Thyroid gland (tissue), 4 donors: ENCODE measurements at regions not wholly inside any gene's neighbourhood (a gene's known extent, or its start where the extent isn't known, plus 50 kb on each side); places are given as distances from the start of the nearest gene placed in this dataset.

Experiments
- CTCF ChIP-seq, 6 experiments: fragments of 200-600 bp in 3 of 6; fragments of 450-650 bp in 3 of 6; sonication (generic) in 3 of 6; IDR thresholded peaks; one replicate each; pipeline ENCODE4 v1.5.1; 2016 to 2019; ENCODE audit warnings: antibody characterized with exemption in 6 of 6, mild to moderate bottlenecking in 2 of 6, inconsistent platforms in 1 of 6, moderate library complexity in 1 of 6
- POLR2A ChIP-seq, 2 donors: fragments of 450-650 bp; IDR thresholded peaks; one replicate each; pipeline ENCODE4 v1.6.1; 2017; ENCODE audit warnings: antibody characterized with exemption in 2 of 2, mild to moderate bottlenecking in 2 of 2, moderate library complexity in 1 of 2

DNA sequence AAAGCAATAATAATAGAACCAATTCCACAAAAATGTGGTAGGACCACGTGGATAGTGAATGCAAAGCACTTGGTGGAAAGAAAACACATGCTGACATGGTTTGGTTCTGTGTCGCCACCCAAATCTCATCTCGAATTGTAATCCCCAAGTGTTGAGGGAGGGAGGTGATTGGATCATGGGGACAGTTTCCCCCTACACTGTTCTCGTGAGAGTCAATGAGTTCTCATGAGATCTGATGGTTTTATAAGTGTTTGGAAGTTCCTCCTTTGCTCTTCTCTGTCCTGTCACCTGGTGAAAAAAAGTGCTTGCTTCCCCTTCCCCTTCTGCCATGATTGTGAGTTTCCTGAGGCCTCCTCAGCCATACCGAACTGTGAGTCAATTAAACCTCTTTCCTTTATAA, 421.9 kb upstream of the CADM1 start:
- TF ChIP-seq CTCF (IDR thresholded peaks at IDR 0.05): no peak
- no peak for TF ChIP-seq POLR2A (IDR thresholded peaks at IDR 0.05)
